ENCODE measurements at regions not wholly inside any gene's neighbourhood (a gene's known extent, or its start where the extent isn't known, plus 50 kb on each side); places are given as distances from the start of the nearest gene placed in this dataset.

GRCh38 chr9:20002011-20002410 is 213.2 kb upstream of the SLC24A2 start:
- TF ChIP-seq EZH2 (IDR thresholded peaks at IDR 0.05) (no peak), POLR2AphosphoS5 (IDR thresholded peaks at IDR 0.05; ENCODE audit: borderline replicate concordance, low read depth, low read length) (no peak)
